ENCODE measurements at regions not wholly inside any gene's neighbourhood (a gene's known extent, or its start where the extent isn't known, plus 50 kb on each side); places are given as distances from the start of the nearest gene placed in this dataset.
"Not testable (repeated sequence)": the region's sequence is repeated elsewhere in the genome, so short reads cannot be mapped to it uniquely, and the experiment has no call there.

- DNase-seq = no peak
Observed at GRCh38 chr10:121138112-121138860, 287.1 kb downstream of the WDR11 start.

- no peak for DNase-seq
Observed at GRCh38 chr10:121138918-121139317, 287.8 kb downstream of the WDR11 start.

- not testable (repeated sequence) for DNase-seq
Observed at GRCh38 chr10:121145802-121146395, 294.7 kb downstream of the WDR11 start.

GRCh38 chr10:121148921-121149320 lies 297.8 kb downstream of the WDR11 start:
- no peak for DNase-seq

- DNase-seq = no peak
Observed at GRCh38 chr10:121152033-121152432, 300.9 kb downstream of the WDR11 start.

GRCh38 chr10:121152935-121153334 lies 301.8 kb downstream of the WDR11 start:
- no peak for DNase-seq

- DNase-seq = no peak
Observed at GRCh38 chr10:121154310-121154709, 303.1 kb downstream of the WDR11 start.

- no peak for DNase-seq
Observed at GRCh38 chr10:121154846-121155245, 303.7 kb downstream of the WDR11 start.

- DNase-seq = no peak
Observed at GRCh38 chr10:121155742-121156474, 304.7 kb downstream of the WDR11 start.

GRCh38 chr10:121157998-121158397 lies 306.8 kb downstream of the WDR11 start:
- no peak for DNase-seq

- DNase-seq = no peak
Observed at GRCh38 chr10:121158988-121159579, 307.9 kb downstream of the WDR11 start.

GRCh38 chr10:121159670-121160069 lies 308.5 kb downstream of the WDR11 start:
- peak in 1 of 2 experiments; percentile 27 for DNase-seq

- no peak for DNase-seq
Observed at GRCh38 chr10:121165276-121165675, 314.1 kb downstream of the WDR11 start.

GRCh38 chr10:121167534-121168243 lies 316.5 kb downstream of the WDR11 start:
- no peak for DNase-seq

- DNase-seq = no peak
Observed at GRCh38 chr10:121168545-121169216, 317.5 kb downstream of the WDR11 start.

- DNase-seq = no peak
Observed at GRCh38 chr10:121169406-121169805, 318.2 kb downstream of the WDR11 start.

GRCh38 chr10:121171825-121172787 lies 320.9 kb downstream of the WDR11 start:
- no peak for DNase-seq

GRCh38 chr10:121179006-121179405 lies 327.8 kb downstream of the WDR11 start:
- no peak for DNase-seq

- no peak for DNase-seq
Observed at GRCh38 chr10:121182219-121182618, 331.1 kb downstream of the WDR11 start.

GRCh38 chr10:121183236-121183635 lies 332.1 kb downstream of the WDR11 start:
- no peak for DNase-seq

GRCh38 chr10:121183707-121184106 lies 332.5 kb downstream of the WDR11 start:
- DNase-seq = no peak
